AG04449 (cell line): ENCODE measurements at regions not wholly inside any gene's neighbourhood (a gene's known extent, or its start where the extent isn't known, plus 50 kb on each side); places are given as distances from the start of the nearest gene placed in this dataset.
"Not testable (repeated sequence)": the region's sequence is repeated elsewhere in the genome, so short reads cannot be mapped to it uniquely, and the experiment has no call there.

Experiments
- CTCF ChIA-PET: fragments of 350-600 bp; formaldehyde crosslinking; extraction: SDS; loops from one replicate; lab custom pipeline; 2021; ENCODE audit warnings: antibody characterized with exemption; lab: Yijun Ruan, JAX
- POLR2A ChIA-PET: fragments of 400-600, 350-600 bp; formaldehyde crosslinking; extraction: SDS; loops from one replicate; lab custom pipeline; 2020; ENCODE audit warnings: antibody characterized with exemption, inconsistent platforms; lab: Yijun Ruan, JAX
- DNase-seq: peaks from one replicate; pipeline ENCODE4 v3.0.0-alpha.2; 2010; ENCODE audit warnings: low read depth, low spot score
- H3K4me3 ChIP-seq: 2 replicates; pipeline ENCODE4 v1.5.1; 2011; ENCODE audit warnings: low read depth, mild to moderate bottlenecking, control low read depth, low read length
- TF ChIP-seq, protein P1 (sequence below): IDR thresholded peaks from one replicate; pipeline ENCODE4 v1.5.1; 2011; ENCODE audit warnings: mild to moderate bottlenecking, moderate library complexity, low read length, control low read depth, inconsistent platforms; ENCODE audit not compliant: insufficient read depth; ENCODE audit errors: missing control alignments

DNA sequence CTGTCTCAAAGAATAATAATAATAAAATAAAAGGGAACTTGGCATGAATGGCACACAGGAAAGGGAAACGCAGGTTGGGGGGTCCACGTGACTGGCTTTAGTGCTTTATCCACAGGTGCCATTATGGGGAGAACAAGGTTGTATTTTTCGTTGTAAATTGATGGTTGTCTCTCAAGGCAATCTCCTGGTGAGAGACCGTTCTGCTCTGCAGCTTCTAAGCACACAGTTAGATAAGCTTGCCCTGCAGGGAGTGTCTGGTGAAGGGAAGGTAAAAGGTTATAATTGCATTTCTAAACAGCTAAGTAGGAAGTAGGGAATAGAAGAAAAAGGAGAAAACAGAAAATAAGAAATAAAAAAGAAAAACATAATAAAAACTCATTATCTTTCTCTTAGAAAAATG lies 69.1 kb upstream of the CPSF6 start:
- DNase-seq: no peak
- ChIA-PET POLR2A (no interaction called here), CTCF (interaction anchor here (13.7 kb wide), 1 partner anchor 15 kb away, joined by 112 read pairs; no protein-coding TSS in a partner anchor)
- TF ChIP-seq, protein P1, sequence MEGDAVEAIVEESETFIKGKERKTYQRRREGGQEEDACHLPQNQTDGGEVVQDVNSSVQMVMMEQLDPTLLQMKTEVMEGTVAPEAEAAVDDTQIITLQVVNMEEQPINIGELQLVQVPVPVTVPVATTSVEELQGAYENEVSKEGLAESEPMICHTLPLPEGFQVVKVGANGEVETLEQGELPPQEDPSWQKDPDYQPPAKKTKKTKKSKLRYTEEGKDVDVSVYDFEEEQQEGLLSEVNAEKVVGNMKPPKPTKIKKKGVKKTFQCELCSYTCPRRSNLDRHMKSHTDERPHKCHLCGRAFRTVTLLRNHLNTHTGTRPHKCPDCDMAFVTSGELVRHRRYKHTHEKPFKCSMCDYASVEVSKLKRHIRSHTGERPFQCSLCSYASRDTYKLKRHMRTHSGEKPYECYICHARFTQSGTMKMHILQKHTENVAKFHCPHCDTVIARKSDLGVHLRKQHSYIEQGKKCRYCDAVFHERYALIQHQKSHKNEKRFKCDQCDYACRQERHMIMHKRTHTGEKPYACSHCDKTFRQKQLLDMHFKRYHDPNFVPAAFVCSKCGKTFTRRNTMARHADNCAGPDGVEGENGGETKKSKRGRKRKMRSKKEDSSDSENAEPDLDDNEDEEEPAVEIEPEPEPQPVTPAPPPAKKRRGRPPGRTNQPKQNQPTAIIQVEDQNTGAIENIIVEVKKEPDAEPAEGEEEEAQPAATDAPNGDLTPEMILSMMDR: no peak
- H3K4me3 ChIP-seq: no peak overlapping the region

DNA sequence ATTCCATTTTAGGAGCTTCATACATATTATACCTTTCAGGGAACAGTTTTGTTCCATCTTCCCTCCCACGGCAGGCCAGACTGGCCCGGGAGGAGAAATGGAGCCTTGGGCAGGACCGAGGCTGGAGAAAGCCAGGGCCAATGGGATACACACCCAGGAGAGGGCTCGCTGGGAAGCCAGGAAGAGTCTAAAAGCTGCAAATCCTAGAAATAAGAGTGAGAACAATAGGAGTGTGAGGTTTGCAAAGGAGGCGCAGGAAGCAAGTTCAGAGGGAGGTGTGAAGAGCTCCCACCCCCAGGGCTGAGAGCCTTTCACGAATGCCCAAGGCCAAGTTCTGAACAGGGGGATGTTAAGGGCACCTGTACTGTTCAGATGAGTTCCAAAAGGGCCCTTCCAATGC lies 67.5 kb upstream of the CPSF6 start:
- H3K4me3 ChIP-seq: no peak overlapping the region

DNA sequence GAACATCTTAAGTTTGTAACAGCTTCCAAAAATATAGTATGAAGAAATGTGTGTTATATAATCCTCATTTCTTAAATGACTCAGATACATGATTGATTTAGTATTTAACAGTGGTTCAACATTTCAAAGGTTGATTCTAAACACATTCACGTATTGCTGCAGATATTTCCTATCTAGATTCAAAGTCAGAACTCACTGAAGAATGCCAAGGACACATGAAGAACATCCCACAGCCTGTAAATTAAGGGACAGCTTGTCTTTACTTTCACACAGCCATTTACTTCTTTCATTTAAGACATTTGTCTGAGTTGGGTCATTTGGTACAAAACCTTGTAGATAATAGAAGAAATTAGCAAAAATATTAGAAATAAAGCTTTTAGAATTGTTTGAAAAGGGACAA lies 66.9 kb upstream of the CPSF6 start:
- CTCF ChIA-PET: interaction anchor here (1.2 to 13.7 kb wide), 2 partner anchors 10 to 17 kb away, joined by 3 to 112 read pairs; no protein-coding TSS in a partner anchor
- DNase-seq: no peak
- POLR2A ChIA-PET: no interaction called here
- H3K4me3 ChIP-seq: no peak overlapping the region
- TF ChIP-seq, protein P1: no peak

More for the DNA sequence above, 67.5 kb upstream of the CPSF6 start:
- POLR2A ChIA-PET: no interaction called here
- TF ChIP-seq, protein P1: no peak
- DNase-seq: no peak
- CTCF ChIA-PET: interaction anchor here (1.2 to 13.7 kb wide), 2 partner anchors 9 to 17 kb away, joined by 3 to 112 read pairs; no protein-coding TSS in a partner anchor

DNA sequence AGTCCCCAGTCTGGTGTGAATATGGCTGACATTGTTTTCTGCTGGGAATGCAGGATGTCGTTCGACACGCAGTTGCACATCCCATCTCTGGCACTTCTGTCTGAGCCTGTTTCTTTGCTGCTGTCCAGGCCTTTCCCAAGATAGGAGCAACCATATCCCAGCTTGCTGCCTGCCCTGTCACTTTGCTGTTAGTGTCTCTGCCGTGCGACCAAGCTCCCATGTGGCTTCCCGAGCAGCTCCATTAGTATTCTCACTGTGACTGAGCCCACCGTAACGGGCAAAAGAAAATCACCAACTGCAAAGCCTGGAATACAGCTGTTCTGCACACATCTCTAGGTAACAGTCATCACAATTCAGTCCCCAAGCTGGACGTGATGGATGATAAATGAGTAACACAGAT lies 66.0 kb upstream of the CPSF6 start:
- TF ChIP-seq, protein P1: no peak
- no peak for DNase-seq
- CTCF ChIA-PET: interaction anchor here (13.7 kb wide), 1 partner anchor 18 kb away, joined by 112 read pairs; no protein-coding TSS in a partner anchor
- POLR2A ChIA-PET: no interaction called here
- no peak overlapping the region for H3K4me3 ChIP-seq

DNA sequence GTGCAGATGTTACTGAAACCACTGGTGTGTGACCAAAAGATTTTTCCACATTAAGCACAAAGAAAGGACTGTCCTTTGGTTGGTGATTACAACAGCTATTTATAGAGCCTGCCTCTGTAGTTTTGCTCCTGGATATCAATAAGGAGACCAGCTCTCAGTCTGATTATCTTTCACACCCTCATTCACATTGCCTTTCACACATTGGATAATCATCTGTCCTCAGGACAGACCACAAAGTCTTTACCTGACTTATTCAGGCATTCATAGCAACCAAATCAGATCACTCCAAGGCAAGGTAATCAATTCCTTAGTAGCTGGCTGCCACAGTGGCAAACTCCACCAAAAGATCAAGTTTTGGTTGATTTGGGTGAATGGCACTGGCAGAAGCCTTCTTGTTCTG lies 59.6 kb upstream of the CPSF6 start:
- H3K4me3 ChIP-seq: no peak overlapping the region
- no peak for DNase-seq
- TF ChIP-seq, protein P1: no peak
- ChIA-PET CTCF (interaction anchor here (13.7 kb wide), 1 partner anchor 25 kb away, joined by 112 read pairs; no protein-coding TSS in a partner anchor), POLR2A (no interaction called here)

DNA sequence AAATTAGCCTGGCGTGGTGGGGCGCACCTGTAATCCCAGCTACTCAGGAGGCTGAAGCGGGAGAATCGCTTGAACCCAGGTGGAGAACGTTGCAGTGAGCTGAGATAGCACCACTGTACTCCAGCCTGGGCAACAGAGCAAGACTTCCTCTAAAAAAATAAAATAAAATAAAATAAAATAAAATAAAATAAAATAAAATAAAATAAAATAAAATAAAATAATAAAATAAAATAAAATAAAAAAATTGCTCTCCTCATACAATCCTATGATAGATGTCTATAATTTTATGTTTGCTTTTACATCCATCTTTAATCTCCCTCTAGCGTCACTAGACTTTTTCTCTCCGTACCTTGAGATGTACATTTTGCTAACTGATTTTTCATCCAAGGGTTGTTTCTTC lies 51.8 kb upstream of the CPSF6 start:
- POLR2A ChIA-PET, CTCF ChIA-PET, H3K4me3 ChIP-seq, DNase-seq: not testable (repeated sequence)
